ENCODE measurements at regions not wholly inside any gene's neighbourhood (a gene's known extent, or its start where the extent isn't known, plus 50 kb on each side); places are given as distances from the start of the nearest gene placed in this dataset.

DNA sequence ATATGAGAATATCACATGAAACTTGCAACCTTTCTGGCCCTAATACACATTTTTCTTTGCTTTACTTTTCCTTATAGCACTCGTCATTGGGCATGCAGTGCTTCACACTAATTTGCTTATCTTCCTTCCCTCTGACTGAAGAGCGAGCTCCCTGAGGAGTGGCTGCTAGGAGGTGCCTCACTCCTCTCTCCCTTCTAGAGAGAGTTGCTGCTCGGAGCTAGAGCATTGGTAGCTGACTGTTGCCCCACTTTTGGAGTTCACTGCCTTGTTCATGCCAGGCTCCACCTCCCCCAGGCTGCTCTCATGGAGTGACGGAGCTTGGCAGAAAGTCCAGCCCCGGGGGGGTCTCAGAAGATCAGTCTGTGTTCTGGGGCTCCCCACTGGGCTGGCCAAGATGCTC lies 413.2 kb downstream of the MED10 start:
- TF ChIP-seq, protein P1, sequence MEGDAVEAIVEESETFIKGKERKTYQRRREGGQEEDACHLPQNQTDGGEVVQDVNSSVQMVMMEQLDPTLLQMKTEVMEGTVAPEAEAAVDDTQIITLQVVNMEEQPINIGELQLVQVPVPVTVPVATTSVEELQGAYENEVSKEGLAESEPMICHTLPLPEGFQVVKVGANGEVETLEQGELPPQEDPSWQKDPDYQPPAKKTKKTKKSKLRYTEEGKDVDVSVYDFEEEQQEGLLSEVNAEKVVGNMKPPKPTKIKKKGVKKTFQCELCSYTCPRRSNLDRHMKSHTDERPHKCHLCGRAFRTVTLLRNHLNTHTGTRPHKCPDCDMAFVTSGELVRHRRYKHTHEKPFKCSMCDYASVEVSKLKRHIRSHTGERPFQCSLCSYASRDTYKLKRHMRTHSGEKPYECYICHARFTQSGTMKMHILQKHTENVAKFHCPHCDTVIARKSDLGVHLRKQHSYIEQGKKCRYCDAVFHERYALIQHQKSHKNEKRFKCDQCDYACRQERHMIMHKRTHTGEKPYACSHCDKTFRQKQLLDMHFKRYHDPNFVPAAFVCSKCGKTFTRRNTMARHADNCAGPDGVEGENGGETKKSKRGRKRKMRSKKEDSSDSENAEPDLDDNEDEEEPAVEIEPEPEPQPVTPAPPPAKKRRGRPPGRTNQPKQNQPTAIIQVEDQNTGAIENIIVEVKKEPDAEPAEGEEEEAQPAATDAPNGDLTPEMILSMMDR (optimal IDR thresholded peaks at IDR 0.05 in 1 of 3, IDR thresholded peaks at IDR 0.05 in 1 of 3, conservative IDR thresholded peaks at IDR 0.05 in 1 of 3; ENCODE audit: extremely low read depth in 1 of 3, insufficient read depth in 2 of 3, low read length in 3 of 3) = no peak
- TF ChIP-seq EZH2 (IDR thresholded peaks at IDR 0.05; ENCODE audit: low read length) = no peak

Measured in keratinocyte (primary cell).